ENCODE measurements at regions not wholly inside any gene's neighbourhood (a gene's known extent, or its start where the extent isn't known, plus 50 kb on each side); places are given as distances from the start of the nearest gene placed in this dataset.

GRCh38 chr13:63005625-63006024, 1590.0 kb upstream of the PCDH20 start:
- TF ChIP-seq ZNF274 (IDR thresholded peaks at IDR 0.05; ENCODE audit: low read depth, low read length), result no peak
- no peak overlapping the region for H3K4me3 ChIP-seq (ENCODE audit: low read length)

- TF ChIP-seq ZNF274 (IDR thresholded peaks at IDR 0.05; ENCODE audit: low read depth, low read length), result no peak
- no peak overlapping the region for H3K4me3 ChIP-seq (ENCODE audit: low read length)
These were observed 1582.0 kb upstream of the PCDH20 start for GRCh38 chr13:62997696-62998095.

GRCh38 chr13:62997038-62997599, 1581.5 kb upstream of the PCDH20 start:
- no peak for TF ChIP-seq ZNF274 (IDR thresholded peaks at IDR 0.05; ENCODE audit: low read depth, low read length)

GRCh38 chr13:62973804-62974203, 1558.2 kb upstream of the PCDH20 start:
- no peak for TF ChIP-seq ZNF274 (IDR thresholded peaks at IDR 0.05; ENCODE audit: low read depth, low read length)
- no peak overlapping the region for H3K4me3 ChIP-seq (ENCODE audit: low read length)

More at GRCh38 chr13:62997038-62997599, 1581.5 kb upstream of the PCDH20 start:
- no peak overlapping the region for H3K4me3 ChIP-seq (ENCODE audit: low read length)

GRCh38 chr13:62964522-62964921, 1548.9 kb upstream of the PCDH20 start:
- no peak for TF ChIP-seq ZNF274 (IDR thresholded peaks at IDR 0.05; ENCODE audit: low read depth, low read length)

GRCh38 chr13:62960723-62961122, 1545.1 kb upstream of the PCDH20 start:
- no peak for TF ChIP-seq ZNF274 (IDR thresholded peaks at IDR 0.05; ENCODE audit: low read depth, low read length)
- H3K4me3 ChIP-seq (ENCODE audit: low read length), result no peak overlapping the region

More at GRCh38 chr13:62964522-62964921, 1548.9 kb upstream of the PCDH20 start:
- H3K4me3 ChIP-seq (ENCODE audit: low read length), result no peak overlapping the region

GRCh38 chr13:62933809-62934208, 1518.2 kb upstream of the PCDH20 start:
- H3K4me3 ChIP-seq (ENCODE audit: low read length), result no peak overlapping the region

GRCh38 chr13:62932256-62932883, 1516.7 kb upstream of the PCDH20 start:
- no peak overlapping the region for H3K4me3 ChIP-seq (ENCODE audit: low read length)
- TF ChIP-seq ZNF274 (IDR thresholded peaks at IDR 0.05; ENCODE audit: low read depth, low read length), result no peak

More at GRCh38 chr13:62933809-62934208, 1518.2 kb upstream of the PCDH20 start:
- TF ChIP-seq ZNF274 (IDR thresholded peaks at IDR 0.05; ENCODE audit: low read depth, low read length), result no peak

- H3K4me3 ChIP-seq (ENCODE audit: low read length), result no peak overlapping the region
- TF ChIP-seq ZNF274 (IDR thresholded peaks at IDR 0.05; ENCODE audit: low read depth, low read length), result no peak
These were observed 1516.2 kb upstream of the PCDH20 start for GRCh38 chr13:62931853-62932252.

GRCh38 chr13:62924395-62924794, 1508.7 kb upstream of the PCDH20 start:
- TF ChIP-seq ZNF274 (IDR thresholded peaks at IDR 0.05; ENCODE audit: low read depth, low read length), result no peak
- no peak overlapping the region for H3K4me3 ChIP-seq (ENCODE audit: low read length)

GRCh38 chr13:62920159-62920558, 1504.5 kb upstream of the PCDH20 start:
- no peak overlapping the region for H3K4me3 ChIP-seq (ENCODE audit: low read length)
- no peak for TF ChIP-seq ZNF274 (IDR thresholded peaks at IDR 0.05; ENCODE audit: low read depth, low read length)

GRCh38 chr13:62919491-62919890, 1503.8 kb upstream of the PCDH20 start:
- H3K4me3 ChIP-seq (ENCODE audit: low read length), result no peak overlapping the region
- no peak for TF ChIP-seq ZNF274 (IDR thresholded peaks at IDR 0.05; ENCODE audit: low read depth, low read length)

- TF ChIP-seq ZNF274 (IDR thresholded peaks at IDR 0.05; ENCODE audit: low read depth, low read length), result no peak
- H3K4me3 ChIP-seq (ENCODE audit: low read length), result no peak overlapping the region
These were observed 1495.0 kb upstream of the PCDH20 start for GRCh38 chr13:62910541-62911060.

GRCh38 chr13:62908321-62908720, 1492.7 kb upstream of the PCDH20 start:
- no peak for TF ChIP-seq ZNF274 (IDR thresholded peaks at IDR 0.05; ENCODE audit: low read depth, low read length)
- no peak overlapping the region for H3K4me3 ChIP-seq (ENCODE audit: low read length)

- no peak for TF ChIP-seq ZNF274 (IDR thresholded peaks at IDR 0.05; ENCODE audit: low read depth, low read length)
- H3K4me3 ChIP-seq (ENCODE audit: low read length), result no peak overlapping the region
These were observed 1491.2 kb upstream of the PCDH20 start for GRCh38 chr13:62906896-62907295.
